ENCODE measurements at regions not wholly inside any gene's neighbourhood (a gene's known extent, or its start where the extent isn't known, plus 50 kb on each side); places are given as distances from the start of the nearest gene placed in this dataset.

GRCh38 chr5:143554918-143555477, 151.5 kb upstream of the NR3C1 start:
- DNase-seq, result peak; percentile 59

GRCh38 chr5:143554187-143554717, 150.8 kb upstream of the NR3C1 start:
- DNase-seq, result peak; percentile 99

- no peak for DNase-seq
Observed at GRCh38 chr5:143552680-143553079, 149.2 kb upstream of the NR3C1 start.

GRCh38 chr5:143551820-143552251, 148.3 kb upstream of the NR3C1 start:
- peak; percentile 81 for DNase-seq

- peak; percentile 66 for DNase-seq
Observed at GRCh38 chr5:143550986-143551630, 147.6 kb upstream of the NR3C1 start.

GRCh38 chr5:143547342-143547741, 143.9 kb upstream of the NR3C1 start:
- DNase-seq, result no peak

- DNase-seq, result no peak
Observed at GRCh38 chr5:143546394-143546793, 142.9 kb upstream of the NR3C1 start.

GRCh38 chr5:143544606-143545005, 141.1 kb upstream of the NR3C1 start:
- DNase-seq, result no peak

- peak; percentile 80 for DNase-seq
Observed at GRCh38 chr5:143543358-143544255, 140.1 kb upstream of the NR3C1 start.

GRCh38 chr5:143542798-143543144, 139.3 kb upstream of the NR3C1 start:
- no peak for DNase-seq

GRCh38 chr5:143541943-143542797, 138.7 kb upstream of the NR3C1 start:
- DNase-seq, result no peak

GRCh38 chr5:143539742-143540141, 136.3 kb upstream of the NR3C1 start:
- no peak for DNase-seq

GRCh38 chr5:143537056-143537455, 133.6 kb upstream of the NR3C1 start:
- DNase-seq, result no peak

- DNase-seq, result peak; percentile 99
Observed at GRCh38 chr5:143536364-143536763, 132.9 kb upstream of the NR3C1 start.

- no peak for DNase-seq
Observed at GRCh38 chr5:143534761-143535154, 131.3 kb upstream of the NR3C1 start.

GRCh38 chr5:143533978-143534760, 130.7 kb upstream of the NR3C1 start:
- DNase-seq, result peak; percentile 14

GRCh38 chr5:143533475-143533874, 130.0 kb upstream of the NR3C1 start:
- DNase-seq, result no peak

GRCh38 chr5:143527808-143528207, 124.3 kb upstream of the NR3C1 start:
- peak; percentile 53 for DNase-seq

GRCh38 chr5:143525176-143525575, 121.7 kb upstream of the NR3C1 start:
- DNase-seq, result no peak

- no peak for DNase-seq
Observed at GRCh38 chr5:143524338-143524945, 121.0 kb upstream of the NR3C1 start.

GRCh38 chr5:143521846-143522400, 118.4 kb upstream of the NR3C1 start:
- no peak for DNase-seq

All from fibroblast of skin of back (primary cell).